Tibial nerve (tissue), 4 donors: ENCODE measurements at regions not wholly inside any gene's neighbourhood (a gene's known extent, or its start where the extent isn't known, plus 50 kb on each side); places are given as distances from the start of the nearest gene placed in this dataset.

Experiments
- DNase-seq, 2 donors: peaks; one replicate each; pipeline ENCODE4 v3.0.0-alpha.2; 2019; ENCODE audit warnings: low spot score in 2 of 2
- H3K27ac ChIP-seq, 4 donors: fragments of 200-600 bp; sonication (generic) in 3 of 4; one replicate each; pipeline ENCODE4 v1.5.1; 2017 to 2019; ENCODE audit warnings: mild to moderate bottlenecking in 1 of 4
- H3K27me3 ChIP-seq, 2 donors: fragments of 200-600 bp; sonication (generic) in 1 of 2; one replicate each; pipeline versions ENCODE4 v1.5.1 to v1.6.0; 2017 to 2019
- H3K36me3 ChIP-seq, 3 donors: fragments of 200-600 bp; sonication (generic); one replicate each; pipeline ENCODE4 v1.5.1; 2018 to 2019
- H3K4me1 ChIP-seq, 4 donors: fragments of 200-600 bp; sonication (generic) in 3 of 4; one replicate each; pipeline ENCODE4 v1.5.1; 2017 to 2019
- H3K4me3 ChIP-seq, 4 donors: fragments of 200-600 bp; sonication (generic) in 3 of 4; one replicate each; pipeline ENCODE4 v1.5.1; 2017 to 2019; ENCODE audit warnings: mild to moderate bottlenecking in 1 of 4, moderate library complexity in 1 of 4
- H3K9me3 ChIP-seq, 4 donors: fragments of 200-600 bp; sonication (generic) in 3 of 4; one replicate each; pipeline ENCODE4 v1.5.1; 2017 to 2019
- CTCF ChIP-seq, 5 experiments: fragments of 200-600 bp in 3 of 5; fragments of 450-650 bp in 2 of 5; sonication (generic) in 3 of 5; IDR thresholded peaks; one replicate each; pipeline ENCODE4 v1.5.1; 2016 to 2019; ENCODE audit warnings: antibody characterized with exemption in 5 of 5, mild to moderate bottlenecking in 3 of 5, moderate library complexity in 2 of 5
- EP300 ChIP-seq, 2 donors: sonication (generic); formaldehyde crosslinking; IDR thresholded peaks; one replicate each; pipeline ENCODE4 v1.6.1; 2017; ENCODE audit warnings: antibody characterized with exemption in 2 of 2, mild to moderate bottlenecking in 1 of 2
- POLR2A ChIP-seq, 2 donors: fragments of 450-650 bp; IDR thresholded peaks; one replicate each; pipeline ENCODE4 v1.6.1; 2017; ENCODE audit warnings: antibody characterized with exemption in 2 of 2, mild to moderate bottlenecking in 2 of 2, moderate library complexity in 2 of 2
- WGBS, 2 donors: methylation state at CpG; one replicate each; pipeline ENCODE4 v1.1.5; 2018; 5-methylcytosine and 5-hydroxymethylcytosine counted together

DNA sequence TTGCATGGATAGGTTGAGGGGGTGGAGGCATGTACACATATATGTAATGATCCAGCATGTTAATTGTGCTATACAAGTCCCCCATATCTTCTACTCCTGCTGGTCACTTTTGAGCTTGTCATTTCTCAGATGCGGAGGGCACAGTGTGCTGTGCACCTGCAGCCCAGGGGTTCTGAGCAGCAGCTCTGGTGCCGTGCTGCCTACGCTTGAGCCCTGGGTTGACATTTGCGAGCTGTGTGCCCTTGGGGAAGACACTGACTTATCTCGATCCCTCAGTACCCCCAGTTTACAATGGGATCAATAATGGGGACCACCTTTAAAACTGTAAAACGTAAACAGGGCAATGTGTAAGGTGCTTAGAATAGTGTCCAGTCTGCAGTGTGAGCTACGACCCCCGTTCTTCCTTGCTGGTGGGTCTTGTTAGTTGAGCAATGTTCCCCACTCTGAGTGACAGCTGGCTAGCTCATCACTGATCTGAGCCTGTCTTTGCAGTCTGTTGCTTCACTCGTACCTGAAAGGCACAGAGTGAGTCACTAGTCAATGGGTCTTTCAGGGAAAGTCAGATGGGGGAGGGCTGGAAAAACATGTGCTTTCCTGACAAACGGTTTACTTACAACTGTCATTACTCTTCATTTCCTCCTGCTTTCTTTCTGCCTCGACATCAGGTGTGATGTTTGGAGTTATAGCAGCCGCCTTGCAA is 91.7 kb downstream of the SLC2A10 start:
- 75 to 78% methylated on average over 12 of the region's 12 CpGs for WGBS, 2 donors
- Histone ChIP-seq H3K27ac (no peak overlapping the region), H3K27me3 (no peaks in the 10 kb centered on the region), H3K4me3 (no peak overlapping the region), H3K9me3 (no peaks in the 10 kb centered on the region), H3K36me3 (no peaks in the 10 kb centered on the region), H3K4me1 (no peaks in the 10 kb centered on the region)
- TF ChIP-seq EP300 (IDR thresholded peaks at IDR 0.05) = no peak
- TF ChIP-seq CTCF (IDR thresholded peaks at IDR 0.05) = no peak
- TF ChIP-seq POLR2A (IDR thresholded peaks at IDR 0.05) = no peak
- no peak for DNase-seq

- Histone ChIP-seq H3K27me3 (no peaks in the 10 kb centered on the region), H3K36me3 (no peaks in the 10 kb centered on the region), H3K4me1 (no peaks in the 10 kb centered on the region), H3K4me3 (no peak overlapping the region), H3K27ac (no peak overlapping the region), H3K9me3 (no peaks in the 10 kb centered on the region)
- TF ChIP-seq POLR2A (IDR thresholded peaks at IDR 0.05) (no peak), CTCF (IDR thresholded peaks at IDR 0.05) (no peak), EP300 (IDR thresholded peaks at IDR 0.05) (no peak)
- no peak for DNase-seq
- 75% methylated on average over 5 of the region's 5 CpGs for WGBS, 2 donors
Observed at GRCh38 chr20:46802722-46803121, 91.9 kb upstream of the EYA2 start.

DNA sequence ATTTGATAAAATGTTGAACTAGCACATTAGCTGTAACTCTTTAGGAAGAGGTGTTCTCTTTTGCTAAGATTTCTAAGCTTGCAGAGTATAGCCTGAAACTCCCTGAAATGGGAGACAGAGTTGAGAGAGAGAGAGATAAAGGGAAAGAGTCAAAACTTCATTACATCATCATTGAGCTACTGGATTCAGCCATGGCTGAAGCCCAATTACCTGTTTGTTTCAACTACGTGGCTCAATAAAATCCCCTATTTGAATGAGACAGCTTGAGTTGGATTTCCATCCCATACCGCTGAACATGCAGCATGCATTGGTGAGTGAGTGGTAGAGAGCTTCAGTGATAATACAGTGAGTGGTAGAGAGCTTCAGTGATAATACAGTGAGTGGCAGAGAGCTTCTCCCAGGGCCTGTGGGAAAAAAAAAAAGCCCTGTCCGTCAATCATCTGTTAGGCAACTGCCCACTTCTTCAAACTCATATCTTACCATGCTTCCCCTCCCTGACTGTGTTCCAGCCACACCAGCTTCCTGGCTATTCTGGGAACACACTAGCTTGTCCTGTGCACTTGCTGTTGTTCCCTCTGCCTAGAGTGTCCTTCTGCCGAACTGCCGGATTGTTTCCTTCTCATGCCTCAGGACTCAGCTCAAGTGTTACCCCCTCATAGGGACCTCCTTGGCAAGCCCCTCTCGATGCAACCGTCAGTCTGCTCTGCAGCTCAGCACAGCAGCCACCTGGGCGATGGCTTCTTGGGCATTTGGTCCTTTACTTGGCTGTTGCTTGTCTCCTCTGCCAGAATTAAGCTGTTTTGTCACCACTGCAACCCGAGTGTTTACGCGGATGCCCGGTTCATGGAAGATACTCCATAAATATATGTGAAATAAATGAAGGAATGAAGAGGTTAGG is 91.3 kb upstream of the EYA2 start:
- no peak overlapping the region for H3K4me3 ChIP-seq
- DNase-seq = no peak
- H3K4me1 ChIP-seq = no peaks in the 10 kb centered on the region
- H3K36me3 ChIP-seq = no peaks in the 10 kb centered on the region
- 77 to 82% methylated on average over 12 of the region's 12 CpGs for WGBS, 2 donors
- TF ChIP-seq EP300 (IDR thresholded peaks at IDR 0.05) (no peak), CTCF (IDR thresholded peaks at IDR 0.05) (no peak), POLR2A (IDR thresholded peaks at IDR 0.05) (no peak)
- no peaks in the 10 kb centered on the region for H3K27me3 ChIP-seq
- H3K27ac ChIP-seq = no peak overlapping the region
- no peaks in the 10 kb centered on the region for H3K9me3 ChIP-seq

DNA sequence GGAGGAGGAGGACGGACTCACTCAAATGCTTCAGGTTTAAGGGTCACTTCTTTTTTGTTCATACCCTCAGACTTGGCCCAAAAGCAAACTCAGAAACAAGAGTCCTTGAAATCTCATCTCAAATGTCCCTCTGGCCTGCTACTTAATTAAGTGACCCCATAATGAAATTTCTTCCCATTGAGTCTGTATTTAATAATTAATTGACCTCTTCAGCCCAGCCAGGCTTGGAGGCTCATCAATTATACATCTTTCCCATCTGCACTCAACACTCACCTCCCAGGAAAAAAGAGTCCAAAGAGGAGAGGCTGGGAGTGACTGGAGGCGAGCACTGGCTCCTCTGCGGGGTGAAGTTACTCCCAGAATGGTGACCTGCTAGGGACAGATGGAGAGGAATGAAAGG is 90.5 kb upstream of the EYA2 start:
- Histone ChIP-seq H3K4me3 (no peak overlapping the region), H3K9me3 (no peaks in the 10 kb centered on the region), H3K27me3 (no peaks in the 10 kb centered on the region), H3K4me1 (no peaks in the 10 kb centered on the region), H3K27ac (no peak overlapping the region), H3K36me3 (no peaks in the 10 kb centered on the region)
- DNase-seq = no peak
- TF ChIP-seq EP300 (IDR thresholded peaks at IDR 0.05) (no peak), CTCF (IDR thresholded peaks at IDR 0.05) (no peak), POLR2A (IDR thresholded peaks at IDR 0.05) (no peak)
- WGBS, 2 donors = 86 to 89% methylated on average over 3 of the region's 3 CpGs

- no peak overlapping the region for H3K27ac ChIP-seq
- H3K4me1 ChIP-seq = peaks cover 0 to under 1% (median 0%) of the 10 kb centered on the region in 4 donors
- no peaks in the 10 kb centered on the region for H3K9me3 ChIP-seq
- H3K36me3 ChIP-seq = no peaks in the 10 kb centered on the region
- no peak for DNase-seq
- 96 to 97% methylated on average over 9 of the region's 9 CpGs for WGBS, 2 donors
- peaks cover 0 to 2% of the 10 kb centered on the region in 2 donors for H3K27me3 ChIP-seq
- TF ChIP-seq POLR2A (IDR thresholded peaks at IDR 0.05) = no peak
- TF ChIP-seq EP300 (IDR thresholded peaks at IDR 0.05) = no peak
- no peak for TF ChIP-seq CTCF (IDR thresholded peaks at IDR 0.05)
- H3K4me3 ChIP-seq = no peak overlapping the region
Observed at GRCh38 chr20:46805836-46806235, 88.8 kb upstream of the EYA2 start.
